NCI-H2081 (cell line): ENCODE measurements at regions not wholly inside any gene's neighbourhood (a gene's known extent, or its start where the extent isn't known, plus 50 kb on each side); places are given as distances from the start of the nearest gene placed in this dataset.
A peak's percentile ranks its signal among the peaks of the same experiment; 100 is the strongest.

Experiments
- DNase-seq, 2 experiments: peaks; one replicate each; lab custom pipeline; 2025; lab: John Stamatoyannopoulos, UW

GRCh38 chr12:13764748-13765147 is 216.7 kb downstream of the GRIN2B start:
- no peak for DNase-seq

GRCh38 chr12:13749389-13749788 is 232.0 kb downstream of the GRIN2B start:
- DNase-seq, result peak; percentile 30 to 72

GRCh38 chr12:13745111-13745860 is 236.1 kb downstream of the GRIN2B start:
- DNase-seq, result no peak

- DNase-seq, result no peak
Measured at GRCh38 chr12:13744561-13744960, 236.8 kb downstream of the GRIN2B start.

GRCh38 chr12:13740149-13740545 is 241.3 kb downstream of the GRIN2B start:
- DNase-seq, result no peak

GRCh38 chr12:13735734-13736133 is 245.7 kb downstream of the GRIN2B start:
- DNase-seq, result no peak

GRCh38 chr12:13734584-13735152 is 246.7 kb downstream of the GRIN2B start:
- DNase-seq, result no peak

- peak; percentile 93 to 99 for DNase-seq
Measured at GRCh38 chr12:13727707-13728195, 253.7 kb downstream of the GRIN2B start.

- no peak for DNase-seq
Measured at GRCh38 chr12:13725049-13725448, 256.4 kb downstream of the GRIN2B start.

GRCh38 chr12:13724136-13724535 is 257.3 kb downstream of the GRIN2B start:
- no peak for DNase-seq

GRCh38 chr12:13719986-13720385 is 261.4 kb downstream of the GRIN2B start:
- no peak for DNase-seq

- DNase-seq, result no peak
Measured at GRCh38 chr12:13718271-13718670, 263.1 kb downstream of the GRIN2B start.

- DNase-seq, result no peak
Measured at GRCh38 chr12:13716119-13716518, 265.3 kb downstream of the GRIN2B start.

- peak in 1 of 2 experiments; percentile 3 for DNase-seq
Measured at GRCh38 chr12:13713556-13714410, 267.6 kb downstream of the GRIN2B start.

GRCh38 chr12:13707829-13708228 is 273.6 kb downstream of the GRIN2B start:
- DNase-seq, result no peak

- no peak for DNase-seq
Measured at GRCh38 chr12:13702381-13702780, 279.0 kb downstream of the GRIN2B start.

GRCh38 chr12:13701502-13701901 is 279.9 kb downstream of the GRIN2B start:
- DNase-seq, result no peak

- no peak for DNase-seq
Measured at GRCh38 chr12:13697973-13698372, 283.4 kb downstream of the GRIN2B start.

GRCh38 chr12:13695781-13696180 is 285.6 kb downstream of the GRIN2B start:
- DNase-seq, result no peak

GRCh38 chr12:13692332-13692731 is 289.1 kb downstream of the GRIN2B start:
- no peak for DNase-seq

- no peak for DNase-seq
Measured at GRCh38 chr12:13691598-13691997, 289.8 kb downstream of the GRIN2B start.

GRCh38 chr12:13687633-13688032 is 293.8 kb downstream of the GRIN2B start:
- DNase-seq, result no peak

GRCh38 chr12:13686260-13686659 is 295.1 kb downstream of the GRIN2B start:
- DNase-seq, result no peak
